Central memory CD8-positive, alpha-beta T cell (primary cell): ENCODE measurements at regions not wholly inside any gene's neighbourhood (a gene's known extent, or its start where the extent isn't known, plus 50 kb on each side); places are given as distances from the start of the nearest gene placed in this dataset.

Experiments
- ATAC-seq: fragments of 150-1000 bp; cut with Tn5 transposase; replicated peaks from 2 replicates; pipeline ENCODE4 v1.10.0; 2022; ENCODE audit warnings: mild to moderate bottlenecking, moderate FRiP score, moderate number of reproducible peaks; ENCODE audit not compliant: poor library complexity, severe bottlenecking; ENCODE audit errors: extremely low read depth
- DNase-seq, 2 donors: peaks; one replicate each; pipeline ENCODE4 v3.0.0; 2021; ENCODE audit warnings: low spot score in 2 of 2
- H3K27ac Mint-ChIP-seq: one replicate; pipeline ENCODE4 v1.8.0; 2022; ENCODE audit warnings: low read depth, mild to moderate bottlenecking, moderate library complexity, mixed read lengths
- H3K27me3 Mint-ChIP-seq: one replicate; pipeline ENCODE4 v1.8.0; 2022; ENCODE audit warnings: mixed read lengths
- H3K36me3 Mint-ChIP-seq: one replicate; pipeline ENCODE4 v1.8.0; 2022; ENCODE audit warnings: mild to moderate bottlenecking, moderate library complexity, mixed read lengths; ENCODE audit not compliant: insufficient read depth
- H3K4me1 Mint-ChIP-seq: one replicate; pipeline ENCODE4 v1.8.0; 2022; ENCODE audit warnings: mixed read lengths
- H3K4me3 Mint-ChIP-seq: one replicate; pipeline ENCODE4 v1.8.0; 2022; ENCODE audit warnings: mild to moderate bottlenecking, moderate library complexity, mixed read lengths
- H3K9me3 Mint-ChIP-seq: one replicate; pipeline ENCODE4 v1.8.0; 2022; ENCODE audit warnings: mixed read lengths

- DNase-seq (no peak), ATAC-seq (no peak)
- Mint-ChIP-seq H3K9me3 (no peaks in the 10 kb centered on the region), H3K36me3 (peaks cover 2% of the 10 kb centered on the region), H3K27ac (no peak overlapping the region), H3K4me1 (no peaks in the 10 kb centered on the region), H3K4me3 (no peak overlapping the region), H3K27me3 (peaks cover 46% of the 10 kb centered on the region)
Measured at GRCh38 chr11:10379022-10379421, 74.1 kb downstream of the ADM start.

DNA sequence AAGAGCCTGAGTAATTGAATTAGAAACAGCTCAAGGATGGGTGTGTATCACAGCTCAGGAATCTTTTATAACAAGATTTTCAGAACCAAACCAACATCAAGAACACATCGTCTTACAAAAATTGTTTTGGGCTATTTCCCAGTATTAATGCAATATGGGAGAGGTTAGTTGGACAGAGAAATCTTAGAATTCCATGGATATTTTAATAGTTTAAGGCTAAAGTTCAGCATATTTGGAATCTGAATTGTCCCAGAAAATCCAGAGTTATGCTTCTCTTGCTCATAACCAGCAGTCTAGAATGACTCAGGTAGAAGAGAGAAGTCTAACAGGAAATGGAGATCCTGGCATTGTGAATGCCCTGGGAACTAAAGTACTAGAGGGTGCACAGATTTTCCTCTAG, 74.6 kb downstream of the ADM start:
- H3K4me3 Mint-ChIP-seq = no peak overlapping the region
- DNase-seq (no peak), ATAC-seq (no peak)
- H3K27ac Mint-ChIP-seq = no peak overlapping the region
- no peaks in the 10 kb centered on the region for H3K4me1 Mint-ChIP-seq
- no peaks in the 10 kb centered on the region for H3K9me3 Mint-ChIP-seq
- H3K27me3 Mint-ChIP-seq = peaks cover 46% of the 10 kb centered on the region
- peaks cover 2% of the 10 kb centered on the region for H3K36me3 Mint-ChIP-seq

- H3K27me3 Mint-ChIP-seq = peaks cover 46% of the 10 kb centered on the region
- DNase-seq (no peak), ATAC-seq (no peak)
- H3K4me1 Mint-ChIP-seq = no peaks in the 10 kb centered on the region
- no peak overlapping the region for H3K4me3 Mint-ChIP-seq
- H3K27ac Mint-ChIP-seq = no peak overlapping the region
- H3K36me3 Mint-ChIP-seq = peaks cover 2% of the 10 kb centered on the region
- no peaks in the 10 kb centered on the region for H3K9me3 Mint-ChIP-seq
Measured at GRCh38 chr11:10379871-10380568, 75.0 kb upstream of the AMPD3 start.

DNA sequence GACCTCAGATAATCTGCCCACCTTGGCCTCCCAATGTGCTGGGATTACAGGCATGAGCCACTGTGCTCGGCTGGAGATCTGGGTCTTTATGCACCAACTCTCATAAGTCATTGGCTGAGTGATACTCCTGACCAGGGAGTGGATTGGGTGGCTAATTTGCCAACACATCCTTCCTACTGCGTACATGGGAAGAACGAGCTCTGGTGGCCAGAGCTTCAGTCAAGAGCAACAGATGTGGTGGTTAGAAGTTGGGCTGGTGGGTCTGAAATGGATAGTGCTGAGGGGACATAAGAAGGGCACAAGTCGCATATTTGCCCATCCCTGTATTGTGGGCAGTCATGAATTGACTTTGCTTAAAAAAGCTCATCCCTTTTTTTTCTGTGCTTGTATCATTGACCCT, 74.1 kb upstream of the AMPD3 start:
- Mint-ChIP-seq H3K4me3 (no peak overlapping the region), H3K27ac (no peak overlapping the region), H3K27me3 (peaks cover 48% of the 10 kb centered on the region), H3K9me3 (no peaks in the 10 kb centered on the region), H3K4me1 (no peaks in the 10 kb centered on the region), H3K36me3 (peaks cover 2% of the 10 kb centered on the region)
- DNase-seq (no peak), ATAC-seq (no peak)

GRCh38 chr11:10381736-10382135, 73.3 kb upstream of the AMPD3 start:
- Mint-ChIP-seq H3K4me3 (no peak overlapping the region), H3K27ac (no peak overlapping the region), H3K9me3 (no peaks in the 10 kb centered on the region), H3K36me3 (peaks cover 2% of the 10 kb centered on the region), H3K4me1 (no peaks in the 10 kb centered on the region), H3K27me3 (peaks cover 56% of the 10 kb centered on the region)
- ATAC-seq = no peak
- no peak for DNase-seq

GRCh38 chr11:10382518-10382917, 72.5 kb upstream of the AMPD3 start:
- no peaks in the 10 kb centered on the region for H3K9me3 Mint-ChIP-seq
- H3K27ac Mint-ChIP-seq = no peak overlapping the region
- no peak for DNase-seq
- H3K36me3 Mint-ChIP-seq = peaks cover 2% of the 10 kb centered on the region
- no peak overlapping the region for H3K4me3 Mint-ChIP-seq
- no peak for ATAC-seq
- peaks cover 64% of the 10 kb centered on the region for H3K27me3 Mint-ChIP-seq
- H3K4me1 Mint-ChIP-seq = no peaks in the 10 kb centered on the region

- no peaks in the 10 kb centered on the region for H3K9me3 Mint-ChIP-seq
- H3K36me3 Mint-ChIP-seq = peaks cover 2% of the 10 kb centered on the region
- H3K27ac Mint-ChIP-seq = no peak overlapping the region
- H3K27me3 Mint-ChIP-seq = peaks cover 66% of the 10 kb centered on the region
- no peak overlapping the region for H3K4me3 Mint-ChIP-seq
- DNase-seq (no peak), ATAC-seq (no peak)
- no peaks in the 10 kb centered on the region for H3K4me1 Mint-ChIP-seq
Measured at GRCh38 chr11:10385696-10386095, 69.4 kb upstream of the AMPD3 start.

GRCh38 chr11:10386361-10386760, 68.7 kb upstream of the AMPD3 start:
- H3K4me1 Mint-ChIP-seq = no peaks in the 10 kb centered on the region
- no peak overlapping the region for H3K27ac Mint-ChIP-seq
- no peaks in the 10 kb centered on the region for H3K36me3 Mint-ChIP-seq
- ATAC-seq (no peak), DNase-seq (no peak)
- no peak overlapping the region for H3K4me3 Mint-ChIP-seq
- peaks cover 71% of the 10 kb centered on the region for H3K27me3 Mint-ChIP-seq
- H3K9me3 Mint-ChIP-seq = no peaks in the 10 kb centered on the region

DNA sequence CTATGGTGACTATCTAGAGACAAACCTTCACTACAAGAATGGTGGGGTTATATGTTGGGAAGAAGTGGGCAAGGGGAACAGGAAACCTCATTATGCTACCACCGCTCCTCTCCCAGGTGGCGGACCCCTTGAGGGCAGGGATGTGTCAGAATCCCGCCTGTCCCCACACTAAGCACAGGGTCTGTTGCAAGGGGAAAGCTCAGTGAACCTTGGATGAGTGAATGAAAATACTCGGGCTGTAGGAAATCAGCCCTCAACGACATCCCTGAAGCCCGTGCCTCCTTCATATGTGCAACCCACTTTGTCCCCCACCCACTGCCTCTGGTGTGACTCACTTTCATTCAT, 68.2 kb upstream of the AMPD3 start:
- H3K36me3 Mint-ChIP-seq = no peaks in the 10 kb centered on the region
- H3K27me3 Mint-ChIP-seq = peaks cover 68% of the 10 kb centered on the region
- H3K27ac Mint-ChIP-seq = no peak overlapping the region
- no peak overlapping the region for H3K4me3 Mint-ChIP-seq
- H3K9me3 Mint-ChIP-seq = no peaks in the 10 kb centered on the region
- H3K4me1 Mint-ChIP-seq = no peaks in the 10 kb centered on the region
- ATAC-seq (no peak), DNase-seq (no peak)

DNA sequence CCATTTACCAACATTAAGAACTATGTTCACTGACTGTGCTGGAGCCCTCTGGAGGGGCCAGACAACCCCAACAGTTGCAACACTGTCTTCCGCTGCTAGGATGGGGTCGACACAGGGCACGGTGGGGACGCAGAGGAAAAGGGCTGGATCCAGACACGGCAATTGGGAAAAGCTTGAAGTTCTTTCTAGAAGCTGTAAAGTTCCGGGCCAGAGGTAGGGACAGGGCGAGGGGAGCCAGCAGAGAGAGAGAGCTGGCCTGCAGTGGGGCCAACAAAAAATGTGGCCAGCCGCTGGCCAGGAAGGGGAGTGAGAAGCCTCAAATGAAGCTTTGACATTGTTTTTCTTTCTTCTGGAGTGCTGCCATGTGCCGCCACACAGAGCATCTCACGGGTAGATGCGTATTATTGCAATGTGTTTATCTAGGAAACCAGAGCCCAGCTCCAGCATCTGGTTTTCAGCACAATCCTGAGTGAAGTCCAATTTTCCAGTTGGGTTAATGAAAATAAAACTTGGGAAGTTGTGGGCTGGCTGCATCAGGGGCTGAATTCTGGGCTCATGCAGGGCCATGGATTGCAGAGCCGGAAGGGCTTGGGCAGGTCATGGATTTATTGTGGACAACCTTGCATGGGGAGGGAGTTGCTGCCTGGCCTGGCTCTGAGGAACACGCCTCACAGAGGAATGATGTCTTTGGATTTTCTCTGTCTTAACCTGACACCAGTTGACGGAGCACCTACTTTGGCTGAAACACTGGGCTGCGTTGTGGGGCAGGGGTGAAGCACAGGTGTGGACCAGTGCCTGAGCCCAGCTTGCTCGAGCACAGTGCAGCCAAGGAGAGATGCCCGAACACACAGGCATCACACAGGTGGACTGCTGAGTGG, 67.6 kb upstream of the AMPD3 start:
- H3K4me1 Mint-ChIP-seq = no peaks in the 10 kb centered on the region
- no peaks in the 10 kb centered on the region for H3K36me3 Mint-ChIP-seq
- no peak for DNase-seq
- ATAC-seq = no peak
- H3K27me3 Mint-ChIP-seq = peaks cover 66% of the 10 kb centered on the region
- no peak overlapping the region for H3K4me3 Mint-ChIP-seq
- no peak overlapping the region for H3K27ac Mint-ChIP-seq
- no peaks in the 10 kb centered on the region for H3K9me3 Mint-ChIP-seq

- no peak overlapping the region for H3K27ac Mint-ChIP-seq
- DNase-seq (no peak), ATAC-seq (no peak)
- no peaks in the 10 kb centered on the region for H3K4me1 Mint-ChIP-seq
- no peaks in the 10 kb centered on the region for H3K9me3 Mint-ChIP-seq
- H3K36me3 Mint-ChIP-seq = no peaks in the 10 kb centered on the region
- peaks cover 66% of the 10 kb centered on the region for H3K27me3 Mint-ChIP-seq
- no peak overlapping the region for H3K4me3 Mint-ChIP-seq
Measured at GRCh38 chr11:10388101-10388500, 67.0 kb upstream of the AMPD3 start.

- no peak overlapping the region for H3K4me3 Mint-ChIP-seq
- H3K9me3 Mint-ChIP-seq = no peaks in the 10 kb centered on the region
- no peak for DNase-seq
- no peak for ATAC-seq
- H3K4me1 Mint-ChIP-seq = no peaks in the 10 kb centered on the region
- H3K36me3 Mint-ChIP-seq = no peaks in the 10 kb centered on the region
- H3K27me3 Mint-ChIP-seq = peaks cover 68% of the 10 kb centered on the region
- no peak overlapping the region for H3K27ac Mint-ChIP-seq
Measured at GRCh38 chr11:10388574-10388973, 66.5 kb upstream of the AMPD3 start.

GRCh38 chr11:10390375-10390774, 64.7 kb upstream of the AMPD3 start:
- H3K9me3 Mint-ChIP-seq = no peaks in the 10 kb centered on the region
- no peaks in the 10 kb centered on the region for H3K4me1 Mint-ChIP-seq
- H3K4me3 Mint-ChIP-seq = no peak overlapping the region
- DNase-seq (no peak), ATAC-seq (no peak)
- H3K36me3 Mint-ChIP-seq = no peaks in the 10 kb centered on the region
- peaks cover 80% of the 10 kb centered on the region for H3K27me3 Mint-ChIP-seq
- no peak overlapping the region for H3K27ac Mint-ChIP-seq
